LNCaP clone FGC (cell line): ENCODE measurements at regions not wholly inside any gene's neighbourhood (a gene's known extent, or its start where the extent isn't known, plus 50 kb on each side); places are given as distances from the start of the nearest gene placed in this dataset.

Source experiments
- DNase-seq: peaks from one replicate; pipeline ENCODE4 v3.0.0-alpha.2; 2011; ENCODE audit warnings: low read depth
- H3K4me3 ChIP-seq: 2 replicates; pipeline ENCODE4 v1.5.1; 2011; ENCODE audit warnings: mild to moderate bottlenecking, low read depth, low read length, control low read depth
- CTCF ChIP-seq: IDR thresholded peaks from 2 replicates; pipeline ENCODE4 v1.5.1; 2012; ENCODE audit warnings: mild to moderate bottlenecking; ENCODE audit not compliant: control insufficient read depth, insufficient read depth; ENCODE audit errors: extremely low read depth

GRCh38 chr12:84436134-84436533 is 476.5 kb downstream of the SLC6A15 start:
- no peak for TF ChIP-seq CTCF
- H3K4me3 ChIP-seq: no peak overlapping the region
- DNase-seq: no peak

GRCh38 chr12:84435682-84436081 is 476.9 kb downstream of the SLC6A15 start:
- TF ChIP-seq CTCF: no peak
- no peak overlapping the region for H3K4me3 ChIP-seq
- DNase-seq: no peak

- no peak for TF ChIP-seq CTCF
- H3K4me3 ChIP-seq: no peak overlapping the region
- DNase-seq: no peak
Observed at GRCh38 chr12:84422340-84422739, 490.3 kb downstream of the SLC6A15 start.

GRCh38 chr12:84421103-84421502 is 491.5 kb downstream of the SLC6A15 start:
- H3K4me3 ChIP-seq: no peak overlapping the region

GRCh38 chr12:84416626-84417025 is 496.0 kb downstream of the SLC6A15 start:
- TF ChIP-seq CTCF: no peak
- no peak for DNase-seq
- H3K4me3 ChIP-seq: no peak overlapping the region

More at GRCh38 chr12:84421103-84421502, 491.5 kb downstream of the SLC6A15 start:
- no peak for TF ChIP-seq CTCF
- DNase-seq: no peak

GRCh38 chr12:84415946-84416345 is 496.7 kb downstream of the SLC6A15 start:
- no peak overlapping the region for H3K4me3 ChIP-seq
- DNase-seq: no peak
- TF ChIP-seq CTCF: no peak

- TF ChIP-seq CTCF: no peak
- DNase-seq: no peak
- H3K4me3 ChIP-seq: no peak overlapping the region
Observed at GRCh38 chr12:84413656-84414055, 498.9 kb downstream of the SLC6A15 start.
